Hepatocyte (in vitro differentiated cells): ENCODE measurements at regions not wholly inside any gene's neighbourhood (a gene's known extent, or its start where the extent isn't known, plus 50 kb on each side); places are given as distances from the start of the nearest gene placed in this dataset.

ENCODE experiments used
- DNase-seq: peaks from one replicate; pipeline ENCODE4 v3.0.0-alpha.2; 2016; ENCODE audit warnings: low spot score
- H2AFZ ChIP-seq: fragments of 200-600 bp; sonication (generic); 2 replicates; pipeline ENCODE4 v1.6.0; 2016; ENCODE audit warnings: antibody characterized with exemption, mild to moderate bottlenecking
- H3K27ac ChIP-seq: fragments of 200-600 bp; sonication (generic); 2 replicates; pipeline ENCODE4 v1.5.1; 2016; ENCODE audit warnings: mild to moderate bottlenecking
- H3K27me3 ChIP-seq: fragments of 200-600 bp; sonication (generic); 2 replicates; pipeline ENCODE4 v1.6.1; 2016
- H3K36me3 ChIP-seq: fragments of 200-600 bp; sonication (generic); replicated peaks from 2 replicates; pipeline ENCODE4 v1.5.1; 2016; ENCODE audit warnings: low read depth; ENCODE audit not compliant: insufficient read depth
- H3K4me1 ChIP-seq: fragments of 200-600 bp; sonication (generic); 2 replicates; pipeline ENCODE4 v1.5.1; 2016; ENCODE audit warnings: mild to moderate bottlenecking, moderate library complexity; ENCODE audit not compliant: insufficient read depth
- H3K4me2 ChIP-seq: fragments of 200-600 bp; sonication (generic); 2 replicates; pipeline ENCODE4 v1.6.0; 2016
- H3K4me3 ChIP-seq: fragments of 200-600 bp; sonication (generic); 2 replicates; pipeline ENCODE4 v1.5.1; 2016; ENCODE audit warnings: mild to moderate bottlenecking
- H3K79me2 ChIP-seq: fragments of 200-600 bp; sonication (generic); 2 replicates; pipeline ENCODE4 v1.6.0; 2017; ENCODE audit warnings: mild to moderate bottlenecking
- H3K9me2 ChIP-seq: fragments of 200-600 bp; sonication (generic); replicated peaks from 2 replicates; pipeline ENCODE4 v1.6.0; 2017; ENCODE audit warnings: mild to moderate bottlenecking; ENCODE audit not compliant: insufficient read depth
- H3K9me3 ChIP-seq: fragments of 200-600 bp; sonication (generic); 2 replicates; pipeline ENCODE4 v1.5.1; 2016; ENCODE audit warnings: low read depth, mild to moderate bottlenecking
- H4K20me1 ChIP-seq: fragments of 200-600 bp; sonication (generic); 2 replicates; pipeline ENCODE4 v1.6.0; 2016; ENCODE audit warnings: mild to moderate bottlenecking; ENCODE audit not compliant: insufficient read depth, poor library complexity, severe bottlenecking
- CTCF ChIP-seq: fragments of 200-600 bp; sonication (generic); IDR thresholded peaks from 2 replicates; pipeline ENCODE4 v1.5.1; 2016; ENCODE audit warnings: antibody characterized with exemption, mild to moderate bottlenecking; ENCODE audit not compliant: poor library complexity
- EZH2 ChIP-seq: fragments of 200-600 bp; sonication (generic); IDR thresholded peaks from 2 replicates; pipeline ENCODE4 v1.6.1; 2016; ENCODE audit warnings: antibody characterized with exemption, mild to moderate bottlenecking, borderline replicate concordance
- EZH2phosphoT487 ChIP-seq: fragments of 200-600 bp; sonication (generic); IDR thresholded peaks from one replicate; pipeline ENCODE4 v1.6.1; 2018; ENCODE audit warnings: antibody characterized with exemption, mild to moderate bottlenecking, low read depth, moderate library complexity; ENCODE audit not compliant: unreplicated experiment, severe bottlenecking
- WGBS: methylation state at CpG from one replicate; pipeline ENCODE4 v1.1.6; 2016; ENCODE audit warnings: low lambda C conversion rate; ENCODE audit errors: missing lambda C conversion rate; 5-methylcytosine and 5-hydroxymethylcytosine counted together

GRCh38 chr1:182119631-182120030 lies 58.1 kb upstream of the ZNF648 start:
- H3K27ac ChIP-seq: no peak overlapping the region
- H3K27me3 ChIP-seq: no peaks in the 10 kb centered on the region
- H3K4me2 ChIP-seq: no peak overlapping the region
- no peaks in the 10 kb centered on the region for H3K36me3 ChIP-seq
- H4K20me1 ChIP-seq: no peaks in the 10 kb centered on the region
- WGBS: 80% methylated on average over 7 of the region's 7 CpGs
- H3K9me3 ChIP-seq: no peaks in the 10 kb centered on the region
- TF ChIP-seq CTCF: no peak
- no peak overlapping the region for H2AFZ ChIP-seq
- H3K9me2 ChIP-seq: no peaks in the 10 kb centered on the region
- H3K4me3 ChIP-seq: no peak overlapping the region
- H3K79me2 ChIP-seq: no peaks in the 10 kb centered on the region
- H3K4me1 ChIP-seq: peaks cover 4% of the 10 kb centered on the region
- DNase-seq: no peak

- peaks cover 4% of the 10 kb centered on the region for H3K4me1 ChIP-seq
- no peak overlapping the region for H3K27ac ChIP-seq
- H3K4me3 ChIP-seq: no peak overlapping the region
- no peaks in the 10 kb centered on the region for H3K79me2 ChIP-seq
- no peak for DNase-seq
- H2AFZ ChIP-seq: no peak overlapping the region
- no peaks in the 10 kb centered on the region for H3K27me3 ChIP-seq
- H4K20me1 ChIP-seq: no peaks in the 10 kb centered on the region
- H3K36me3 ChIP-seq: no peaks in the 10 kb centered on the region
- H3K9me3 ChIP-seq: no peaks in the 10 kb centered on the region
- no peak for TF ChIP-seq EZH2
- no peak overlapping the region for H3K4me2 ChIP-seq
- no peaks in the 10 kb centered on the region for H3K9me2 ChIP-seq
Observed at GRCh38 chr1:182118851-182119250, 57.3 kb upstream of the ZNF648 start.

GRCh38 chr1:182114627-182115023 lies 53.1 kb upstream of the ZNF648 start:
- no peak overlapping the region for H3K4me2 ChIP-seq
- no peaks in the 10 kb centered on the region for H3K27me3 ChIP-seq
- H3K9me2 ChIP-seq: no peaks in the 10 kb centered on the region
- WGBS: 72% methylated on average over 9 of the region's 9 CpGs
- no peaks in the 10 kb centered on the region for H4K20me1 ChIP-seq
- no peak overlapping the region for H3K27ac ChIP-seq
- TF ChIP-seq CTCF: no peak
- TF ChIP-seq EZH2phosphoT487: no peak
- no peak for TF ChIP-seq EZH2
- no peak for DNase-seq
- no peaks in the 10 kb centered on the region for H3K9me3 ChIP-seq
- no peak overlapping the region for H3K4me3 ChIP-seq
- no peaks in the 10 kb centered on the region for H3K36me3 ChIP-seq
- no peaks in the 10 kb centered on the region for H3K4me1 ChIP-seq
- H3K79me2 ChIP-seq: no peaks in the 10 kb centered on the region
- H2AFZ ChIP-seq: no peak overlapping the region

GRCh38 chr1:182113879-182114626 lies 52.5 kb upstream of the ZNF648 start:
- DNase-seq: no peak
- Histone ChIP-seq H3K4me2 (no peak overlapping the region), H3K27me3 (no peaks in the 10 kb centered on the region), H3K4me1 (no peaks in the 10 kb centered on the region), H2AFZ (no peak overlapping the region), H3K27ac (no peak overlapping the region), H3K79me2 (no peaks in the 10 kb centered on the region), H3K9me3 (no peaks in the 10 kb centered on the region), H3K4me3 (no peak overlapping the region), H3K9me2 (no peaks in the 10 kb centered on the region), H4K20me1 (no peaks in the 10 kb centered on the region), H3K36me3 (no peaks in the 10 kb centered on the region)
- WGBS: 67% methylated on average over 9 of the region's 9 CpGs
- TF ChIP-seq CTCF: no peak
- TF ChIP-seq EZH2: no peak
- no peak for TF ChIP-seq EZH2phosphoT487
